ENCODE measurements at regions not wholly inside any gene's neighbourhood (a gene's known extent, or its start where the extent isn't known, plus 50 kb on each side); places are given as distances from the start of the nearest gene placed in this dataset.

DNA sequence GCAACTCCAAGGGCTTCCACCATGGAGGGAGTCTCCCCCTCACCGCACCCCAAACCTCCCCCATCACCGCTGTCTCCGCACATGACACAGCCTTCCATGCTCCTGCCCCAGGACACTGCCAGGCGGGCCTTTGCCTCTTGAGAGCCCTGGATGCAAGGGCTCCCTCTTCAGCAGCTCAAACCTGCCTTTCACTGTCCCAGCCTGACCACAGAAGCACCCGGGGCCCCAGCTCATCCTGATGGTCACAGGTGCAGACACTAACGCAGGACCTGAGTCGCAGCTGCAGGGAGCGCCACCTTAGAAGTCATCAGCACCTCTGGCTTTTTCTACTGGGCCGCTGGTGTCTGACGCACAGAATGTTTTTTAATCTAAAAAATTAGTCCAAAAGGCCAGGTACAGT, 54.0 kb downstream of the SYNE3 start:
- TF ChIP-seq CTCF (IDR thresholded peaks at IDR 0.05; ENCODE audit: low read depth, low read length, missing control alignments), result no peak
- in situ Hi-C loops (cut with HindIII; ENCODE audit: low pct_ligation_motif_present, low sequenced_read_pairs), result no loop called here
- Histone ChIP-seq H3K27me3 (replicated peaks) (no peaks in the 10 kb centered on the region), H3K27ac (no peak overlapping the region), H3K36me3 (replicated peaks) (no peaks in the 10 kb centered on the region), H3K4me3 (ENCODE audit: low read depth, low read length) (no peak overlapping the region)
- no peak for DNase-seq

- H3K27me3 ChIP-seq (replicated peaks), result no peaks in the 10 kb centered on the region
- no peak overlapping the region for H3K4me3 ChIP-seq (ENCODE audit: low read depth, low read length)
- in situ Hi-C loops (cut with HindIII; ENCODE audit: low pct_ligation_motif_present, low sequenced_read_pairs), result no loop called here
- peak; percentile 69 for DNase-seq
- no peaks in the 10 kb centered on the region for H3K36me3 ChIP-seq (replicated peaks)
- no peak overlapping the region for H3K27ac ChIP-seq
- no peak for TF ChIP-seq CTCF (IDR thresholded peaks at IDR 0.05; ENCODE audit: low read depth, low read length, missing control alignments)
These were observed 55.6 kb downstream of the SYNE3 start for GRCh38 chr14:95460647-95461478.

DNA sequence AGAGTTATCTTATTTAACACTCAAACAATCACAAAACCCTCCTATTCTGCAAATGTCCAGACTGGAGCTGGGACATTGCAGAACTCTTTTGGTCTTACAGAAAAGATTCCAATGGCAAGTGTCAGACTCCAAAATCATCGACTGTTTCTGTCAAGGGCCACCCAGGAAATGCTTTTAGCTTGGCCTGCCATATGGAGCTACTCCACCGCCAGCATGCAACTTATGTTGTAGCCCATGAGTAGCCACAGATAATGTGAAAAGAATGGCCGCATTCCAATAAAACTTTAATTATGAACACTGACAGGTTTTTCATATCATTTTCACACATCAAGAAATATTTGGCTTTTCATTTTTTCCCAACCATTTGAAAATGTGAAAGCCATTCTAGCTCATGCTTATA, 57.5 kb downstream of the SYNE3 start:
- in situ Hi-C loops (cut with HindIII; ENCODE audit: low pct_ligation_motif_present, low sequenced_read_pairs), result no loop called here
- Histone ChIP-seq H3K4me3 (ENCODE audit: low read depth, low read length) (no peak overlapping the region), H3K36me3 (replicated peaks) (no peaks in the 10 kb centered on the region), H3K27me3 (replicated peaks) (no peaks in the 10 kb centered on the region), H3K27ac (no peak overlapping the region)
- no peak for TF ChIP-seq CTCF (IDR thresholded peaks at IDR 0.05; ENCODE audit: low read depth, low read length, missing control alignments)
- DNase-seq, result no peak

DNA sequence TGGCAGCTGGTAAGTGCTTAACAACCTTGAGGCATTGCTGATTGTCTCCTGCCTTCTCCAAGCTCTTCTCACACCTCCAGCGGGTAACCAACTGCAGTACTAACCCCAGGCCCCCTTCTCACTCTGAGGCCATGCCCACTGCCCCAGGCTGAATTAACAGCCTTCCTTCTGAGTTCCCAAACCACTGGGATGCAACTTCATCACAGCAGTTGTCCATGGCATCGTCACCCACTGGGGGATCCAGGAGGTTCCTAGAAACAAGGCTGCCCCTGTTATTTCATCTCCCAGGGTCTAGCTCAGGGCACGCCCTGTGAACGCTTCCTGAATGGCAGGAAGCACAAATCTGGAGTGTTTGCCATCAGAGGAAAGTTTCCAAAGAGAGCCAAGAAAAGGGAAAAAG, 58.0 kb downstream of the SYNE3 start:
- no peak for TF ChIP-seq CTCF (IDR thresholded peaks at IDR 0.05; ENCODE audit: low read depth, low read length, missing control alignments)
- DNase-seq, result no peak
- H3K27me3 ChIP-seq (replicated peaks), result no peaks in the 10 kb centered on the region
- no peak overlapping the region for H3K4me3 ChIP-seq (ENCODE audit: low read depth, low read length)
- H3K27ac ChIP-seq, result no peak overlapping the region
- no peaks in the 10 kb centered on the region for H3K36me3 ChIP-seq (replicated peaks)
- in situ Hi-C loops (cut with HindIII; ENCODE audit: low pct_ligation_motif_present, low sequenced_read_pairs), result no loop called here

DNA sequence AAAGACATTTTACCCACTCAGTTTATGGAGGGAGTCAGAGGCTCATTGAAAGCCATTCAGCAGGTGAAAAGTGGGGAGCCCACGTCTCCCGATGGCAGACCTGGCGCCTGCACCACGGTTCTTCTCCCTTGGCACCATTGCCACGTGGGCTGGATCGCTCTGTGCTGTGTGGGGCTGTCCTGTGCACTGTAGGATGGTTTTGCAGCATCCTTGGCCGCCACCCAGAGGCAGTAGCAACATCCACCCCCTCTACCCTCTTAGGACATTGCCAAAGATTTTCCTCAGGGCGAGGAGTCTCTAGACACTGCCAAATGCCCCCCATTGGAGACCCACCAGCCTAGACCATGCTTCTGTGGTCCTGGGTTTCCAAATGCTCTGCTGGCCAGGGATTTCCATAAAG, 60.2 kb downstream of the SYNE3 start:
- TF ChIP-seq CTCF (IDR thresholded peaks at IDR 0.05; ENCODE audit: low read depth, low read length, missing control alignments), result no peak

DNA sequence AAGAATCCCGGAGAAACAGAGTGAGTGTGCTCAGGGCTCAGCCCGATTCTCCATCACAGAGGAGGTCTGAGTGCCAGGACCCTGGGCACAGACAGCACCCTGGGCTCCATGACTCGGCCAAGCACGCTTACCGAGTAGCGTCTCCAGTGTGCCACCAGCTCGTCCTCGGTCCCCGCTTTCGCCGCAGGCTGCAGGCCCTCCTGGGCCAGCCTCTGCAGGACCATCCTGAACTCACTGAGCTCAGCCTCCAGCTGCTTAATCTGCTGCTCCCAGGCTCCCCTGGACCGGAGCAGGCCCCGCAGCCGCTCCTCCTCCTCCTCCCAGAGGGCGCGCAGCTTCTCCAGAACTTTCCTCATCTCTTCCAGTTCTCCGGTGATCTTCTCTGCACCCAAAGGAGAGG, 61.2 kb downstream of the SYNE3 start:
- Histone ChIP-seq H3K4me3 (ENCODE audit: low read depth, low read length) (no peak overlapping the region), H3K27ac (no peak overlapping the region), H3K27me3 (replicated peaks) (no peaks in the 10 kb centered on the region), H3K36me3 (replicated peaks) (no peaks in the 10 kb centered on the region)
- in situ Hi-C loops (cut with HindIII; ENCODE audit: low pct_ligation_motif_present, low sequenced_read_pairs), result no loop called here
- TF ChIP-seq CTCF (IDR thresholded peaks at IDR 0.05; ENCODE audit: low read depth, low read length, missing control alignments), result no peak
- DNase-seq, result no peak

More for the DNA sequence above, 60.2 kb downstream of the SYNE3 start:
- Histone ChIP-seq H3K27ac (no peak overlapping the region), H3K4me3 (ENCODE audit: low read depth, low read length) (no peak overlapping the region), H3K27me3 (replicated peaks) (no peaks in the 10 kb centered on the region), H3K36me3 (replicated peaks) (no peaks in the 10 kb centered on the region)
- in situ Hi-C loops (cut with HindIII; ENCODE audit: low pct_ligation_motif_present, low sequenced_read_pairs), result no loop called here
- no peak for DNase-seq
